HepG2 (cell line): ENCODE measurements at regions not wholly inside any gene's neighbourhood (a gene's known extent, or its start where the extent isn't known, plus 50 kb on each side); places are given as distances from the start of the nearest gene placed in this dataset.

Experiments
- ATF1 ChIP-seq: IDR thresholded peaks from 2 replicates; pipeline ENCODE4 v1.6.1; 2016; ENCODE audit warnings: mild to moderate bottlenecking, control low read depth
- CEBPB ChIP-seq: IDR thresholded peaks from 2 replicates; pipeline ENCODE4 v1.6.1; 2011; ENCODE audit warnings: low read depth, low read length, improper control_type of control experiment, borderline replicate concordance
- FOXJ3 ChIP-seq: sonication (generic); formaldehyde crosslinking; IDR thresholded peaks from 2 replicates; pipeline ENCODE4 v1.4.0; 2020; ENCODE audit warnings: missing genetic modification reagents, mild to moderate bottlenecking, borderline replicate concordance
- RFX1 ChIP-seq: fragments of 450-650 bp; IDR thresholded peaks from 2 replicates; pipeline ENCODE4 v1.6.1; 2017
- TEAD2 ChIP-seq: sonication (generic); formaldehyde crosslinking; IDR thresholded peaks from 2 replicates; pipeline ENCODE4 v1.9.0; 2021; ENCODE audit warnings: missing genetic modification reagents
- TEAD3 ChIP-seq: optimal IDR thresholded peaks from 2 replicates; pipeline ENCODE3; 2016; ENCODE audit warnings: borderline replicate concordance
- ZNF350 ChIP-seq: sonication (generic); formaldehyde crosslinking; IDR thresholded peaks from 2 replicates; pipeline ENCODE4 v1.4.0; 2020; ENCODE audit warnings: mild to moderate bottlenecking, low read depth, missing genetic modification reagents, borderline replicate concordance
- ZNF792 ChIP-seq: IDR thresholded peaks from 2 replicates; pipeline ENCODE4 v1.6.1; 2016
- ZSCAN31 ChIP-seq: sonication (generic); formaldehyde crosslinking; IDR thresholded peaks from 2 replicates; pipeline ENCODE4 v1.5.0; 2020; ENCODE audit warnings: low read depth, mild to moderate bottlenecking, missing genetic modification reagents

- TF ChIP-seq TEAD3 (CRISPR knock-in tag) (no peak), ZNF350 (no peak), RFX1 (no peak), ATF1 (CRISPR knock-in tag) (no peak), ZSCAN31 (CRISPR knock-in tag) (no peak), TEAD2 (CRISPR knock-in tag) (no peak), FOXJ3 (CRISPR knock-in tag) (no peak), ZNF792 (CRISPR knock-in tag) (no peak), CEBPB (no peak)
These were observed 150.7 kb upstream of the AGTR1 start for GRCh38 chr3:148546959-148547358.
